ENCODE measurements at regions not wholly inside any gene's neighbourhood (a gene's known extent, or its start where the extent isn't known, plus 50 kb on each side); places are given as distances from the start of the nearest gene placed in this dataset.

- intact Hi-C loops (cut with micrococcal nuclease): no loop called here
- peaks cover 11% of the 10 kb centered on the region for H3K9me3 ChIP-seq (ENCODE audit: control insufficient read depth, insufficient read depth, low read length)
Measured at GRCh38 chr15:97027772-97028171, 697.3 kb downstream of the NR2F2 start.

More at GRCh38 chr15:97027772-97028171, 697.3 kb downstream of the NR2F2 start:
- Histone ChIP-seq H2BK5ac (ENCODE audit: low read depth, low read length, poor library complexity, severe bottlenecking) (no peak overlapping the region), H2BK15ac (ENCODE audit: low read depth, low read length) (no peak overlapping the region), H3K18ac (ENCODE audit: low read depth, low read length) (no peak overlapping the region), H3K9me1 (ENCODE audit: insufficient read depth, low read length) (no peaks in the 10 kb centered on the region), H3K79me1 (ENCODE audit: low read depth in 1 of 2, low read length in 2 of 2) (no peaks in the 10 kb centered on the region), H3K4me3 (ENCODE audit: insufficient read depth, low read depth, low read length) (no peak overlapping the region), H3K4ac (ENCODE audit: low read depth, low read length) (no peak overlapping the region), H2BK20ac (ENCODE audit: low read depth, low read length) (no peak overlapping the region), H4K5ac (ENCODE audit: low read depth, low read length) (no peak overlapping the region), H4K20me1 (ENCODE audit: insufficient read depth, low read length) (no peaks in the 10 kb centered on the region), H4K8ac (ENCODE audit: low read depth in 2 of 2, low read length in 2 of 2) (no peak overlapping the region), H2AK9ac (replicated peaks; ENCODE audit: low read depth, low read length, poor library complexity) (no peak overlapping the region), H3K27ac (ENCODE audit: insufficient read depth, low read length) (no peak overlapping the region), H3K4me1 (ENCODE audit: control insufficient read depth, insufficient read depth, low read length) (no peaks in the 10 kb centered on the region), H2AFZ (replicated peaks; ENCODE audit: low read length, poor library complexity) (no peak overlapping the region), H3K27me3 (ENCODE audit: control insufficient read depth, insufficient read depth, low read length) (no peaks in the 10 kb centered on the region), H3K4me2 (ENCODE audit: low read depth, low read length) (no peak overlapping the region), H3K56ac (ENCODE audit: extremely low read depth, insufficient read depth, low read length) (no peak overlapping the region), H3K14ac (replicated peaks; ENCODE audit: low read depth, low read length) (no peak overlapping the region), H3K36me3 (ENCODE audit: control insufficient read depth, insufficient read depth, low read length) (no peaks in the 10 kb centered on the region), H2AK5ac (ENCODE audit: low read depth, low read length) (no peak overlapping the region), H3K9ac (ENCODE audit: low read depth, low read length) (no peak overlapping the region), H2BK120ac (ENCODE audit: low read depth, low read length) (no peak overlapping the region), H4K91ac (ENCODE audit: insufficient read depth, low read depth, low read length) (no peak overlapping the region), H3K23ac (ENCODE audit: low read depth, low read length) (no peak overlapping the region)
- DNase-seq (no peak), ATAC-seq (ENCODE audit: low read depth) (no peak)
- POLR2A ChIA-PET (ENCODE audit: unreplicated experiment): no interaction called here
- no peak for TF ChIP-seq FOS (IDR thresholded peaks at IDR 0.05; ENCODE audit: low read depth, low read length)
- TF ChIP-seq MXI1 (IDR thresholded peaks at IDR 0.05; ENCODE audit: borderline replicate concordance, low read depth, low read length): no peak
- BruUV-seq (replicated peaks): no TSS peak
- in situ Hi-C loops (cut with MboI; ENCODE audit: low sequenced_read_pairs) (no loop called here), dilution Hi-C loops (cut with HindIII; ENCODE audit: low sequenced_read_pairs, unreplicated experiment) (no loop called here)
- no CpG with 5 or more reads among the region's 2 CpGs for WGBS, 2 experiments (ENCODE audit: extremely low coverage in 2 of 2, insufficient read length in 1 of 2)
- CTCF ChIA-PET: no interaction called here

Measured in IMR-90 (cell line).